Neural progenitor cell (in vitro differentiated cells): ENCODE measurements at regions not wholly inside any gene's neighbourhood (a gene's known extent, or its start where the extent isn't known, plus 50 kb on each side); places are given as distances from the start of the nearest gene placed in this dataset.

Experiments
- CTCF ChIP-seq: fragments of 200-600 bp; sonication (generic); IDR thresholded peaks from 2 replicates; pipeline ENCODE4 v1.5.1; 2017; ENCODE audit warnings: antibody characterized with exemption, mild to moderate bottlenecking
- EZH2 ChIP-seq: fragments of 200-600 bp; sonication (generic); IDR thresholded peaks from 2 replicates; pipeline ENCODE4 v1.6.1; 2017; ENCODE audit warnings: antibody characterized with exemption, mild to moderate bottlenecking, moderate library complexity
- EZH2phosphoT487 ChIP-seq: fragments of 200-600 bp; sonication (generic); IDR thresholded peaks from 2 replicates; pipeline ENCODE4 v1.6.1; 2017; ENCODE audit warnings: antibody characterized with exemption

- no peak for TF ChIP-seq CTCF
- no peak for TF ChIP-seq EZH2phosphoT487
- TF ChIP-seq EZH2, result no peak
Observed at GRCh38 chr14:89644641-89645040, 227.6 kb upstream of the FOXN3 start.
